CD1c-positive myeloid dendritic cell (primary cell): ENCODE measurements at regions not wholly inside any gene's neighbourhood (a gene's known extent, or its start where the extent isn't known, plus 50 kb on each side); places are given as distances from the start of the nearest gene placed in this dataset.

Experiments
- DNase-seq: peaks from one replicate; pipeline ENCODE4 v3.0.0-alpha.2; 2016; ENCODE audit errors: extremely low spot score

- peak; percentile 71 for DNase-seq
Measured at GRCh38 chr12:4223273-4223845, 50.2 kb upstream of the CCND2 start.

GRCh38 chr12:4221258-4221620, 52.3 kb upstream of the CCND2 start:
- DNase-seq: no peak

GRCh38 chr12:4220536-4221257, 52.9 kb upstream of the CCND2 start:
- no peak for DNase-seq

GRCh38 chr12:4217091-4217490, 56.5 kb upstream of the CCND2 start:
- DNase-seq: peak; percentile 53

GRCh38 chr12:4216187-4216927, 57.2 kb upstream of the CCND2 start:
- no peak for DNase-seq

- DNase-seq: peak; percentile 95
Measured at GRCh38 chr12:4215229-4216186, 58.1 kb upstream of the CCND2 start.

GRCh38 chr12:4214877-4215228, 58.7 kb upstream of the CCND2 start:
- DNase-seq: peak; percentile 49

GRCh38 chr12:4213471-4213870, 60.1 kb upstream of the CCND2 start:
- DNase-seq: no peak

GRCh38 chr12:4212845-4213244, 60.7 kb upstream of the CCND2 start:
- DNase-seq: no peak

GRCh38 chr12:4211372-4211771, 62.2 kb upstream of the CCND2 start:
- no peak for DNase-seq

- DNase-seq: no peak
Measured at GRCh38 chr12:4210183-4210582, 63.4 kb upstream of the CCND2 start.

GRCh38 chr12:4206470-4206869, 67.1 kb upstream of the CCND2 start:
- peak; percentile 40 for DNase-seq

GRCh38 chr12:4203772-4204376, 69.7 kb upstream of the CCND2 start:
- DNase-seq: peak; percentile 41

GRCh38 chr12:4202918-4203317, 70.6 kb upstream of the CCND2 start:
- DNase-seq: no peak

- DNase-seq: no peak
Measured at GRCh38 chr12:4202487-4202886, 71.1 kb upstream of the CCND2 start.

GRCh38 chr12:4201333-4202100, 72.0 kb upstream of the CCND2 start:
- no peak for DNase-seq

GRCh38 chr12:4197922-4198763, 75.4 kb upstream of the CCND2 start:
- DNase-seq: no peak

GRCh38 chr12:4196805-4197420, 76.6 kb upstream of the CCND2 start:
- no peak for DNase-seq

GRCh38 chr12:4194668-4195067, 78.9 kb upstream of the CCND2 start:
- no peak for DNase-seq
